Breast epithelium (tissue), 3 donors: ENCODE measurements at regions not wholly inside any gene's neighbourhood (a gene's known extent, or its start where the extent isn't known, plus 50 kb on each side); places are given as distances from the start of the nearest gene placed in this dataset.

Experiments
- CTCF ChIP-seq, 3 donors: fragments of 450-650 bp; IDR thresholded peaks; one replicate each; pipeline ENCODE4 v1.5.1; 2016 to 2017; ENCODE audit warnings: antibody characterized with exemption in 3 of 3, mild to moderate bottlenecking in 3 of 3, moderate library complexity in 3 of 3
- POLR2A ChIP-seq: fragments of 450-650 bp; IDR thresholded peaks from one replicate; pipeline ENCODE4 v1.6.1; 2016; ENCODE audit warnings: antibody characterized with exemption, mild to moderate bottlenecking, moderate library complexity
- POLR2AphosphoS5 ChIP-seq, 3 donors: sonication (generic); formaldehyde crosslinking; IDR thresholded peaks; one replicate each; pipeline ENCODE4 v1.6.1; 2017; ENCODE audit warnings: antibody characterized with exemption in 3 of 3

- no peak for TF ChIP-seq CTCF (IDR thresholded peaks at IDR 0.05)
- TF ChIP-seq POLR2A: no peak
- TF ChIP-seq POLR2AphosphoS5 (IDR thresholded peaks at IDR 0.05): no peak
Observed at GRCh38 chr12:5232826-5233500, 189.3 kb downstream of the KCNA5 start.
